ENCODE measurements at regions not wholly inside any gene's neighbourhood (a gene's known extent, or its start where the extent isn't known, plus 50 kb on each side); places are given as distances from the start of the nearest gene placed in this dataset.

GRCh38 chr5:161216877-161217276 lies 329.6 kb downstream of the GABRB2 start:
- no peaks in the 10 kb centered on the region for H4K20me1 ChIP-seq (ENCODE audit: insufficient read depth, poor library complexity, severe bottlenecking)
- no peak overlapping the region for H3K27ac ChIP-seq
- no peak for TF ChIP-seq EZH2phosphoT487 (IDR thresholded peaks at IDR 0.05; ENCODE audit: low read depth, severe bottlenecking, unreplicated experiment)
- TF ChIP-seq, protein P1, sequence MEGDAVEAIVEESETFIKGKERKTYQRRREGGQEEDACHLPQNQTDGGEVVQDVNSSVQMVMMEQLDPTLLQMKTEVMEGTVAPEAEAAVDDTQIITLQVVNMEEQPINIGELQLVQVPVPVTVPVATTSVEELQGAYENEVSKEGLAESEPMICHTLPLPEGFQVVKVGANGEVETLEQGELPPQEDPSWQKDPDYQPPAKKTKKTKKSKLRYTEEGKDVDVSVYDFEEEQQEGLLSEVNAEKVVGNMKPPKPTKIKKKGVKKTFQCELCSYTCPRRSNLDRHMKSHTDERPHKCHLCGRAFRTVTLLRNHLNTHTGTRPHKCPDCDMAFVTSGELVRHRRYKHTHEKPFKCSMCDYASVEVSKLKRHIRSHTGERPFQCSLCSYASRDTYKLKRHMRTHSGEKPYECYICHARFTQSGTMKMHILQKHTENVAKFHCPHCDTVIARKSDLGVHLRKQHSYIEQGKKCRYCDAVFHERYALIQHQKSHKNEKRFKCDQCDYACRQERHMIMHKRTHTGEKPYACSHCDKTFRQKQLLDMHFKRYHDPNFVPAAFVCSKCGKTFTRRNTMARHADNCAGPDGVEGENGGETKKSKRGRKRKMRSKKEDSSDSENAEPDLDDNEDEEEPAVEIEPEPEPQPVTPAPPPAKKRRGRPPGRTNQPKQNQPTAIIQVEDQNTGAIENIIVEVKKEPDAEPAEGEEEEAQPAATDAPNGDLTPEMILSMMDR (IDR thresholded peaks at IDR 0.05; ENCODE audit: poor library complexity) = no peak
- TF ChIP-seq EZH2 (IDR thresholded peaks at IDR 0.05; ENCODE audit: borderline replicate concordance) = no peak
- H3K36me3 ChIP-seq (replicated peaks; ENCODE audit: insufficient read depth, low read depth) = no peaks in the 10 kb centered on the region
- no peak overlapping the region for H2AFZ ChIP-seq
- no peaks in the 10 kb centered on the region for H3K4me1 ChIP-seq (ENCODE audit: insufficient read depth)
- WGBS (ENCODE audit: low lambda C conversion rate, missing lambda C conversion rate) = 68% methylated on average over 3 of the region's 3 CpGs
- H3K4me2 ChIP-seq = no peak overlapping the region
- no peak overlapping the region for H3K4me3 ChIP-seq
- no peaks in the 10 kb centered on the region for H3K27me3 ChIP-seq
- DNase-seq (ENCODE audit: low spot score) = no peak
- H3K9me2 ChIP-seq (replicated peaks; ENCODE audit: insufficient read depth) = no peaks in the 10 kb centered on the region
- H3K79me2 ChIP-seq = no peaks in the 10 kb centered on the region
- no peaks in the 10 kb centered on the region for H3K9me3 ChIP-seq (ENCODE audit: low read depth)

DNA sequence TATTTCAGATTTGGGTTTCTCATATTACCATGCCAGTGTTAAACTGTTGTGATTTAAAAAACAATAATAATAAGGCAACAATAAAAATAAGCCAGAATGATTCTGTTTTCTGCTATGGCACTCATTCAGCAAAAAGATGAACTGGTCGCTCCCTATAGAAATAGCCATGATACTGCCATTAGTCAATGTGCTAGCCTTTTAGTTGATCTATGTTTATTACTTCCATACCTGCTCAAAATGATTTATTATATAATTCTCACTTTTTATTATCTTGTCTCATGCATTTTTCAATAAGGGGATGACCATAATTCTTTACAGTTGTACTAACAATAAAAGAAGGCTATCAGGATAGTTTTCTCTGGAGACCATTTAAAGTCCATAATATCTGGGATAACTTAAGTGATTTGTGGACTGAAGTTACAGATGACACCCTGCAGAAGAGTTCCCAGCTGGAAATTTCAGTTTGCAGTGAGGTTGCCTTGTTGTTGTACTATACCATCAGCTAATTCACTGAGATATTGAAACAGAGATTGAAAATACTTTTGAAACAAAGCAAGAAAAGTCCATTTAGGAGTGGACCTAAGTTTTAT lies 334.3 kb downstream of the GABRB2 start:
- H3K4me1 ChIP-seq (ENCODE audit: insufficient read depth) = no peaks in the 10 kb centered on the region
- no peak for DNase-seq (ENCODE audit: low spot score)
- no peak overlapping the region for H3K4me2 ChIP-seq
- H3K36me3 ChIP-seq (replicated peaks; ENCODE audit: insufficient read depth, low read depth) = no peaks in the 10 kb centered on the region
- H3K27me3 ChIP-seq = no peaks in the 10 kb centered on the region
- no peaks in the 10 kb centered on the region for H4K20me1 ChIP-seq (ENCODE audit: insufficient read depth, poor library complexity, severe bottlenecking)
- H3K9me3 ChIP-seq (ENCODE audit: low read depth) = no peaks in the 10 kb centered on the region
- H3K4me3 ChIP-seq = no peak overlapping the region
- no peaks in the 10 kb centered on the region for H3K79me2 ChIP-seq
- H3K9me2 ChIP-seq (replicated peaks; ENCODE audit: insufficient read depth) = no peaks in the 10 kb centered on the region
- TF ChIP-seq, protein P1 (IDR thresholded peaks at IDR 0.05; ENCODE audit: poor library complexity) = no peak
- TF ChIP-seq EZH2 (IDR thresholded peaks at IDR 0.05; ENCODE audit: borderline replicate concordance) (no peak), EZH2phosphoT487 (IDR thresholded peaks at IDR 0.05; ENCODE audit: low read depth, severe bottlenecking, unreplicated experiment) (no peak)
- WGBS (ENCODE audit: low lambda C conversion rate, missing lambda C conversion rate) = 97% methylated on average over 1 of the region's 1 CpG
- no peak overlapping the region for H3K27ac ChIP-seq
- no peak overlapping the region for H2AFZ ChIP-seq

GRCh38 chr5:161201558-161201957 lies 345.0 kb downstream of the GABRB2 start:
- Histone ChIP-seq H3K27ac (no peak overlapping the region), H4K20me1 (ENCODE audit: insufficient read depth, poor library complexity, severe bottlenecking) (no peaks in the 10 kb centered on the region), H3K4me2 (no peak overlapping the region), H3K4me3 (no peak overlapping the region), H3K36me3 (replicated peaks; ENCODE audit: insufficient read depth, low read depth) (no peaks in the 10 kb centered on the region), H2AFZ (no peak overlapping the region), H3K9me3 (ENCODE audit: low read depth) (no peaks in the 10 kb centered on the region), H3K9me2 (replicated peaks; ENCODE audit: insufficient read depth) (no peaks in the 10 kb centered on the region), H3K79me2 (no peaks in the 10 kb centered on the region), H3K27me3 (no peaks in the 10 kb centered on the region), H3K4me1 (ENCODE audit: insufficient read depth) (no peaks in the 10 kb centered on the region)
- DNase-seq (ENCODE audit: low spot score) = no peak
- no peak for TF ChIP-seq EZH2phosphoT487 (IDR thresholded peaks at IDR 0.05; ENCODE audit: low read depth, severe bottlenecking, unreplicated experiment)
- TF ChIP-seq, protein P1 (IDR thresholded peaks at IDR 0.05; ENCODE audit: poor library complexity) = no peak
- TF ChIP-seq EZH2 (IDR thresholded peaks at IDR 0.05; ENCODE audit: borderline replicate concordance) = no peak

DNA sequence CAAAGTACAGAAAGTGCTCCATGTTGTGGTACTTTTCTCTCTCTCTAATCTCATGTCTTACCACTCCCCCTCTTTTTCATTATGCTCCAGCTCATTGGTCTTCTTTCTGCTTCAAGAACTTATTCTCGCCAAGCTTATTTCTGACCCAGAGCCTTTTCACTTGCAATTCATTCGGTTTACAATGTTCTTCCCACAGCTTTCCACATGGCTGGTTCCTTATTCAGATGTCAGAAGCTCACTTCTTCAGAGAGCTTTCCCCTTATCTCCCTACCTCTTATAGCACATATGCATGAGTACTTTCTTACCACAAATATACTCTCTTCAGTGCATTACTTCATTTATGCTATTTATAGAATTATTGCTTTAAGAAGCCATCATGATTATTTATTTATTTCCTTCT lies 338.8 kb upstream of the ATP10B start:
- no peaks in the 10 kb centered on the region for H3K36me3 ChIP-seq (replicated peaks; ENCODE audit: insufficient read depth, low read depth)
- H4K20me1 ChIP-seq (ENCODE audit: insufficient read depth, poor library complexity, severe bottlenecking) = no peaks in the 10 kb centered on the region
- H3K9me2 ChIP-seq (replicated peaks; ENCODE audit: insufficient read depth) = no peaks in the 10 kb centered on the region
- H3K4me1 ChIP-seq (ENCODE audit: insufficient read depth) = no peaks in the 10 kb centered on the region
- no peak for DNase-seq (ENCODE audit: low spot score)
- no peak overlapping the region for H3K4me3 ChIP-seq
- WGBS (ENCODE audit: low lambda C conversion rate, missing lambda C conversion rate) = 71% methylated on average over 2 of the region's 2 CpGs
- no peaks in the 10 kb centered on the region for H3K27me3 ChIP-seq
- no peaks in the 10 kb centered on the region for H3K9me3 ChIP-seq (ENCODE audit: low read depth)
- no peaks in the 10 kb centered on the region for H3K79me2 ChIP-seq
- no peak for TF ChIP-seq EZH2phosphoT487 (IDR thresholded peaks at IDR 0.05; ENCODE audit: low read depth, severe bottlenecking, unreplicated experiment)
- TF ChIP-seq EZH2 (IDR thresholded peaks at IDR 0.05; ENCODE audit: borderline replicate concordance) = no peak
- TF ChIP-seq, protein P1 (IDR thresholded peaks at IDR 0.05; ENCODE audit: poor library complexity) = no peak
- no peak overlapping the region for H3K27ac ChIP-seq
- H3K4me2 ChIP-seq = no peak overlapping the region
- no peak overlapping the region for H2AFZ ChIP-seq
